PC-9 (cell line): ENCODE measurements at regions not wholly inside any gene's neighbourhood (a gene's known extent, or its start where the extent isn't known, plus 50 kb on each side); places are given as distances from the start of the nearest gene placed in this dataset.

ENCODE experiments used
- BruUV-seq: library from RNA; stranded (reverse); fragments of 400-500 nt; replicated peaks from 2 replicates; lab custom pipeline; 2021; lab: Mats Ljungman, UMichigan
- CTCF ChIA-PET: fragments of 300-600 bp; sonication (Branson Sonifier 250); formaldehyde crosslinking; loops from one replicate; lab custom pipeline; 2022; ENCODE audit warnings: antibody characterized with exemption; lab: Charles Lee
- POLR2A ChIA-PET: fragments of 300-600 bp; sonication (Branson Sonifier 250); formaldehyde crosslinking; loops from one replicate; lab custom pipeline; 2022; ENCODE audit warnings: antibody characterized with exemption; ENCODE audit not compliant: unreplicated experiment; lab: Charles Lee
- DNase-seq, 2 experiments: peaks; one replicate each; pipeline versions ENCODE4 v3.0.0 to v3.0.0-alpha.2; 2015 to 2022; ENCODE audit warnings: mixed read lengths in 1 of 2
- H2AFZ ChIP-seq: fragments of 200-600 bp; sonication (generic); 2 replicates; pipeline ENCODE4 v1.8.1; 2017; ENCODE audit warnings: antibody characterized with exemption
- H3F3A ChIP-seq: fragments of 200-600 bp; sonication (generic); 2 replicates; pipeline ENCODE4 v1.8.1; 2017; ENCODE audit warnings: antibody characterized with exemption, mild to moderate bottlenecking, low read depth; ENCODE audit not compliant: insufficient read depth
- H3K27ac ChIP-seq: fragments of 200-600 bp; sonication (generic); 2 replicates; pipeline ENCODE4 v1.6.1; 2016; ENCODE audit warnings: mixed run types
- H3K27me3 ChIP-seq: fragments of 200-600 bp; sonication (generic); 2 replicates; pipeline ENCODE4 v1.6.1; 2016; ENCODE audit warnings: low read depth, mixed run types; ENCODE audit not compliant: insufficient read depth
- H3K36me3 ChIP-seq: fragments of 200-600 bp; sonication (generic); 2 replicates; pipeline ENCODE4 v1.6.1; 2016; ENCODE audit warnings: low read depth, mixed run types
- H3K4me1 ChIP-seq: fragments of 200-600 bp; sonication (generic); replicated peaks from 2 replicates; pipeline ENCODE4 v1.6.1; 2016; ENCODE audit warnings: mixed run types; ENCODE audit not compliant: insufficient read depth
- H3K4me2 ChIP-seq: fragments of 200-600 bp; sonication (generic); 2 replicates; pipeline ENCODE4 v1.6.1; 2017; ENCODE audit warnings: mixed run types
- H3K4me3 ChIP-seq: fragments of 200-600 bp; sonication (generic); 2 replicates; pipeline ENCODE4 v1.6.1; 2016; ENCODE audit warnings: mixed run types
- H3K79me2 ChIP-seq: fragments of 200-600 bp; sonication (generic); 2 replicates; pipeline ENCODE4 v1.6.1; 2017; ENCODE audit warnings: low read depth, mixed run types
- H3K9me2 ChIP-seq: fragments of 200-600 bp; sonication (generic); 2 replicates; pipeline ENCODE4 v1.8.1; 2017; ENCODE audit warnings: mild to moderate bottlenecking; ENCODE audit not compliant: insufficient read depth
- H3K9me3 ChIP-seq: fragments of 200-600 bp; sonication (generic); 2 replicates; pipeline ENCODE4 v1.8.1; 2016; ENCODE audit warnings: low read depth; ENCODE audit not compliant: insufficient read depth
- H4K20me1 ChIP-seq: fragments of 200-600 bp; sonication (generic); 2 replicates; pipeline ENCODE4 v1.8.1; 2017; ENCODE audit not compliant: insufficient read depth
- CTCF ChIP-seq: fragments of 200-600 bp; sonication (generic); conservative IDR thresholded peaks from 2 replicates; pipeline ENCODE4 v1.6.1; 2017; ENCODE audit warnings: mixed run types, antibody characterized with exemption, mild to moderate bottlenecking, moderate library complexity
- EZH2 ChIP-seq: fragments of 200-600 bp; sonication (generic); IDR thresholded peaks from 2 replicates; pipeline ENCODE4 v1.8.0; 2017; ENCODE audit warnings: antibody characterized with exemption, low read depth
- intact Hi-C: fragments of 100-400 bp; cut with micrococcal nuclease; formaldehyde crosslinking; loops from one replicate; pipeline ENCODE4 v1.10.0; 2022; ENCODE audit not compliant: unreplicated experiment

- intact Hi-C loops: no loop called here
- H3K4me2 ChIP-seq: no peak overlapping the region
- no peaks in the 10 kb centered on the region for H4K20me1 ChIP-seq
- no peak overlapping the region for H3K27ac ChIP-seq
- no TSS peak for BruUV-seq
- no peaks in the 10 kb centered on the region for H3F3A ChIP-seq
- no peaks in the 10 kb centered on the region for H3K9me2 ChIP-seq
- no peak for TF ChIP-seq CTCF
- TF ChIP-seq EZH2: no peak
- CTCF ChIA-PET: no interaction called here
- no peaks in the 10 kb centered on the region for H3K4me1 ChIP-seq
- DNase-seq: no peak
- H3K27me3 ChIP-seq: no peaks in the 10 kb centered on the region
- no peak overlapping the region for H3K4me3 ChIP-seq
- no peaks in the 10 kb centered on the region for H3K36me3 ChIP-seq
- no peak overlapping the region for H2AFZ ChIP-seq
- H3K79me2 ChIP-seq: no peaks in the 10 kb centered on the region
- H3K9me3 ChIP-seq: no peaks in the 10 kb centered on the region
- POLR2A ChIA-PET: no interaction called here
Observed at GRCh38 chr13:40235160-40235796, 431.2 kb downstream of the FOXO1 start.

- Histone ChIP-seq H3K9me2 (no peaks in the 10 kb centered on the region), H3K9me3 (no peaks in the 10 kb centered on the region), H3K27ac (no peak overlapping the region), H3K79me2 (no peaks in the 10 kb centered on the region), H3K27me3 (no peaks in the 10 kb centered on the region), H3K4me3 (no peak overlapping the region), H3K4me1 (no peaks in the 10 kb centered on the region), H3F3A (no peaks in the 10 kb centered on the region), H3K4me2 (no peak overlapping the region), H2AFZ (no peak overlapping the region), H3K36me3 (no peaks in the 10 kb centered on the region), H4K20me1 (no peaks in the 10 kb centered on the region)
- CTCF ChIA-PET: no interaction called here
- TF ChIP-seq EZH2: no peak
- TF ChIP-seq CTCF: no peak
- no TSS peak for BruUV-seq
- POLR2A ChIA-PET: no interaction called here
- no peak for DNase-seq
- intact Hi-C loops: no loop called here
Observed at GRCh38 chr13:40236566-40237168, 429.8 kb downstream of the FOXO1 start.

- Histone ChIP-seq H4K20me1 (no peaks in the 10 kb centered on the region), H3K9me2 (no peaks in the 10 kb centered on the region), H3K4me2 (no peak overlapping the region), H3K4me3 (no peak overlapping the region), H3K4me1 (no peaks in the 10 kb centered on the region), H3K79me2 (no peaks in the 10 kb centered on the region), H3K27ac (no peak overlapping the region), H3K9me3 (no peaks in the 10 kb centered on the region), H3F3A (no peaks in the 10 kb centered on the region), H3K36me3 (no peaks in the 10 kb centered on the region), H3K27me3 (no peaks in the 10 kb centered on the region), H2AFZ (no peak overlapping the region)
- BruUV-seq: no TSS peak
- ChIA-PET POLR2A (no interaction called here), CTCF (no interaction called here)
- TF ChIP-seq CTCF: no peak
- TF ChIP-seq EZH2: no peak
- intact Hi-C loops: no loop called here
- no peak for DNase-seq
Observed at GRCh38 chr13:40238761-40239160, 427.7 kb downstream of the FOXO1 start.
